SK-N-SH (cell line): ENCODE measurements at regions not wholly inside any gene's neighbourhood (a gene's known extent, or its start where the extent isn't known, plus 50 kb on each side); places are given as distances from the start of the nearest gene placed in this dataset.

ENCODE experiments used
- CTCF ChIA-PET: fragments of 300-600, 350-600 bp; formaldehyde crosslinking; extraction: SDS; loops from one replicate; lab custom pipeline; 2021; lab: Yijun Ruan, JAX
- POLR2A ChIA-PET: fragments of 350-600 bp; sonication (Branson Sonifier 250); formaldehyde crosslinking; extraction: SDS; loops from one replicate; lab custom pipeline; 2020; ENCODE audit warnings: antibody characterized with exemption, inconsistent platforms; lab: Yijun Ruan, JAX
- DNase-seq: peaks from one replicate; pipeline ENCODE4 v3.0.0; 2012
- H2AFZ ChIP-seq: fragments of 200-600 bp; sonication (generic); 2 replicates; pipeline ENCODE4 v1.8.1; 2016; ENCODE audit warnings: antibody characterized with exemption, mild to moderate bottlenecking, low read depth
- H3F3A ChIP-seq: fragments of 200-600 bp; sonication (generic); replicated peaks from 2 replicates; pipeline ENCODE3; 2016; ENCODE audit warnings: antibody characterized with exemption, mild to moderate bottlenecking; ENCODE audit not compliant: insufficient read depth
- H3K27ac ChIP-seq, 2 experiments: fragments of 200-500 bp in 1 of 2; fragments of 200-600 bp in 1 of 2; sonication (Bioruptor generic) in 1 of 2; sonication (generic), shearing (Covaris generic) in 1 of 2; 2 replicates each; pipeline versions ENCODE4 v1.5.1 to v1.6.1; 2014 to 2016; ENCODE audit warnings: low read depth in 2 of 2, inconsistent platforms in 1 of 2, low read length in 1 of 2, mild to moderate bottlenecking in 1 of 2, mixed read lengths in 1 of 2
- H3K27me3 ChIP-seq: fragments of 200-600 bp; sonication (generic), shearing (Covaris generic); 2 replicates; pipeline ENCODE4 v1.6.1; 2016; ENCODE audit warnings: mixed run types; ENCODE audit not compliant: insufficient read depth
- H3K36me3 ChIP-seq, 2 experiments: fragments of 200-500 bp in 1 of 2; fragments of 200-600 bp in 1 of 2; sonication (Bioruptor generic) in 1 of 2; sonication (generic) in 1 of 2; replicated peaks in 1 of 2; 2 replicates each; pipeline versions ENCODE3 to v1.5.1; 2014 to 2016; ENCODE audit warnings: low read length in 1 of 2, mild to moderate bottlenecking in 1 of 2; ENCODE audit not compliant: insufficient read depth in 2 of 2, control insufficient read depth in 1 of 2
- H3K4me1 ChIP-seq, 2 experiments: fragments of 200-500 bp in 1 of 2; fragments of 200-600 bp in 1 of 2; sonication (Bioruptor generic) in 1 of 2; sonication (generic), shearing (Covaris generic) in 1 of 2; 2 replicates each; pipeline versions ENCODE4 v1.5.1 to v1.6.1; 2014 to 2016; ENCODE audit warnings: low read depth in 1 of 2, low read length in 1 of 2, mixed run types in 1 of 2; ENCODE audit not compliant: insufficient read depth in 2 of 2, control insufficient read depth in 1 of 2
- H3K4me2 ChIP-seq: fragments of 200-600 bp; sonication (generic), shearing (Covaris generic); 2 replicates; pipeline ENCODE4 v1.6.1; 2017; ENCODE audit warnings: mixed run types
- H3K4me3 ChIP-seq, 2 experiments: fragments of 200-500 bp in 1 of 2; fragments of 200-600 bp in 1 of 2; sonication (Bioruptor generic) in 1 of 2; sonication (generic), shearing (Covaris generic) in 1 of 2; 2 replicates each; pipeline versions ENCODE4 v1.5.1 to v1.8.1; 2014 to 2016; ENCODE audit warnings: low read depth in 2 of 2, inconsistent platforms in 1 of 2, low read length in 1 of 2, mild to moderate bottlenecking in 1 of 2, mixed read lengths in 1 of 2, moderate library complexity in 1 of 2
- H3K79me2 ChIP-seq: fragments of 200-600 bp; sonication (generic); 2 replicates; pipeline ENCODE4 v1.8.1; 2017; ENCODE audit warnings: mild to moderate bottlenecking; ENCODE audit not compliant: insufficient read depth
- H3K9ac ChIP-seq: fragments of 200-600 bp; sonication (generic); 2 replicates; pipeline ENCODE4 v1.6.1; 2017; ENCODE audit warnings: mixed run types
- H3K9me2 ChIP-seq: fragments of 200-600 bp; sonication (generic); 2 replicates; pipeline ENCODE4 v1.6.1; 2017; ENCODE audit warnings: mixed run types
- H3K9me3 ChIP-seq: fragments of 200-600 bp; sonication (generic); 2 replicates; pipeline ENCODE4 v1.6.1; 2017; ENCODE audit warnings: mixed run types, mild to moderate bottlenecking, moderate library complexity
- H4K20me1 ChIP-seq: fragments of 200-600 bp; sonication (generic); 2 replicates; pipeline ENCODE4 v1.6.1; 2017; ENCODE audit warnings: mild to moderate bottlenecking, mixed run types; ENCODE audit not compliant: insufficient read depth
- CHD2 ChIP-seq: fragments of 150-350 bp; IDR thresholded peaks from 2 replicates; pipeline ENCODE4 v1.6.1; 2018; ENCODE audit warnings: low read length; ENCODE audit not compliant: partially characterized antibody
- ELF1 ChIP-seq: IDR thresholded peaks from 2 replicates; pipeline ENCODE4 v1.4.0; 2012
- EP300 ChIP-seq, 2 experiments: IDR thresholded peaks; 2 replicates each; pipeline versions ENCODE4 v1.4.0 to v1.6.1; 2012; ENCODE audit warnings: borderline replicate concordance in 1 of 2, low read depth in 1 of 2, low read length in 1 of 2
- FOXM1 ChIP-seq: IDR thresholded peaks from 2 replicates; pipeline ENCODE4 v1.4.0; 2012; ENCODE audit warnings: low read depth, mild to moderate bottlenecking
- GATA2 ChIP-seq: sonication (generic); formaldehyde crosslinking; IDR thresholded peaks from 2 replicates; pipeline ENCODE4 v1.5.0; 2020; ENCODE audit warnings: mild to moderate bottlenecking, missing genetic modification reagents
- JUND ChIP-seq: IDR thresholded peaks from 2 replicates; pipeline ENCODE4 v1.4.0; 2012
- MEF2A ChIP-seq: IDR thresholded peaks from 2 replicates; pipeline ENCODE4 v1.4.0; 2012; ENCODE audit warnings: low read depth, borderline replicate concordance
- MXI1 ChIP-seq: IDR thresholded peaks from 2 replicates; pipeline ENCODE4 v1.6.1; 2012; ENCODE audit warnings: mild to moderate bottlenecking, low read depth, low read length, improper control_type of control experiment
- PBX3 ChIP-seq: IDR thresholded peaks from 2 replicates; pipeline ENCODE4; 2012
- RAD21 ChIP-seq: IDR thresholded peaks from 2 replicates; pipeline ENCODE4 v1.6.1; 2012; ENCODE audit warnings: mild to moderate bottlenecking, low read length
- REST ChIP-seq: IDR thresholded peaks from 2 replicates; pipeline ENCODE4 v1.6.1; 2012; ENCODE audit warnings: mild to moderate bottlenecking, low read depth, low read length, moderate library complexity
- RFX5 ChIP-seq: IDR thresholded peaks from 2 replicates; pipeline ENCODE4 v1.6.1; 2012; ENCODE audit warnings: mild to moderate bottlenecking, improper control_type of control experiment, low read length
- RXRA ChIP-seq: IDR thresholded peaks from 2 replicates; pipeline ENCODE4 v1.4.0; 2012; ENCODE audit warnings: low read depth, mild to moderate bottlenecking, borderline replicate concordance
- SMC3 ChIP-seq: IDR thresholded peaks from 2 replicates; pipeline ENCODE4 v1.6.1; 2012; ENCODE audit warnings: low read depth, low read length, improper control_type of control experiment
- TEAD4 ChIP-seq: IDR thresholded peaks from 2 replicates; pipeline ENCODE4 v1.4.0; 2012; ENCODE audit warnings: mild to moderate bottlenecking, borderline replicate concordance; ENCODE audit not compliant: insufficient read depth
- USF2 ChIP-seq: fragments of 150-350 bp; IDR thresholded peaks from 2 replicates; pipeline ENCODE4 v1.6.1; 2017; ENCODE audit warnings: antibody characterized with exemption, low read length, low read depth, borderline replicate concordance
- YY1 ChIP-seq: IDR thresholded peaks from 2 replicates; pipeline ENCODE4 v1.4.0; 2012; ENCODE audit warnings: low read depth, mild to moderate bottlenecking
- WGBS: methylation state at CpG from one replicate; pipeline ENCODE4 v1.1.6; 2017; ENCODE audit warnings: low lambda C conversion rate; 5-methylcytosine and 5-hydroxymethylcytosine counted together
- TF ChIP-seq, protein P1 (sequence below): fragments of 200-600 bp; sonication (generic); IDR thresholded peaks from 2 replicates; pipeline ENCODE4 v1.6.1; 2017; ENCODE audit warnings: antibody characterized with exemption, mild to moderate bottlenecking, moderate library complexity

GRCh38 chr16:51507286-51507685, 356.2 kb upstream of the SALL1 start:
- Histone ChIP-seq H3K4me3 (no peak overlapping the region), H3K4me2 (no peak overlapping the region), H3F3A (no peaks in the 10 kb centered on the region), H3K79me2 (no peaks in the 10 kb centered on the region), H3K36me3 (no peaks in the 10 kb centered on the region), H3K4me1 (no peaks in the 10 kb centered on the region), H4K20me1 (no peaks in the 10 kb centered on the region), H3K27ac (no peak overlapping the region), H3K9me2 (no peaks in the 10 kb centered on the region), H3K27me3 (no peaks in the 10 kb centered on the region), H3K9me3 (no peaks in the 10 kb centered on the region), H3K9ac (no peak overlapping the region), H2AFZ (no peak overlapping the region)
- CTCF ChIA-PET, result interaction anchor here (0.7 kb wide), 1 partner anchor 108 kb away, joined by 3 read pairs; no protein-coding TSS in a partner anchor
- no peak for DNase-seq
- 64% methylated on average over 4 of the region's 4 CpGs for WGBS
- TF ChIP-seq RFX5 (no peak), JUND (no peak), FOXM1 (no peak), RAD21 (no peak), RXRA (no peak), PBX3 (no peak), SMC3 (no peak), YY1 (no peak), MXI1 (no peak), EP300 (IDR thresholded peaks at IDR 0.05; ENCODE audit: borderline replicate concordance in 1 of 2, low read depth in 1 of 2, low read length in 1 of 2) (no peak), GATA2 (CRISPR knock-in tag) (no peak), REST (no peak), MEF2A (no peak), USF2 (no peak), TEAD4 (no peak), ELF1 (no peak), CHD2 (no peak)
- TF ChIP-seq, protein P1, sequence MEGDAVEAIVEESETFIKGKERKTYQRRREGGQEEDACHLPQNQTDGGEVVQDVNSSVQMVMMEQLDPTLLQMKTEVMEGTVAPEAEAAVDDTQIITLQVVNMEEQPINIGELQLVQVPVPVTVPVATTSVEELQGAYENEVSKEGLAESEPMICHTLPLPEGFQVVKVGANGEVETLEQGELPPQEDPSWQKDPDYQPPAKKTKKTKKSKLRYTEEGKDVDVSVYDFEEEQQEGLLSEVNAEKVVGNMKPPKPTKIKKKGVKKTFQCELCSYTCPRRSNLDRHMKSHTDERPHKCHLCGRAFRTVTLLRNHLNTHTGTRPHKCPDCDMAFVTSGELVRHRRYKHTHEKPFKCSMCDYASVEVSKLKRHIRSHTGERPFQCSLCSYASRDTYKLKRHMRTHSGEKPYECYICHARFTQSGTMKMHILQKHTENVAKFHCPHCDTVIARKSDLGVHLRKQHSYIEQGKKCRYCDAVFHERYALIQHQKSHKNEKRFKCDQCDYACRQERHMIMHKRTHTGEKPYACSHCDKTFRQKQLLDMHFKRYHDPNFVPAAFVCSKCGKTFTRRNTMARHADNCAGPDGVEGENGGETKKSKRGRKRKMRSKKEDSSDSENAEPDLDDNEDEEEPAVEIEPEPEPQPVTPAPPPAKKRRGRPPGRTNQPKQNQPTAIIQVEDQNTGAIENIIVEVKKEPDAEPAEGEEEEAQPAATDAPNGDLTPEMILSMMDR, result no peak
- POLR2A ChIA-PET, result no interaction called here
